RWPE1 (cell line): ENCODE measurements at regions not wholly inside any gene's neighbourhood (a gene's known extent, or its start where the extent isn't known, plus 50 kb on each side); places are given as distances from the start of the nearest gene placed in this dataset.

ENCODE experiments used
- CTCF ChIA-PET: fragments of 350-600 bp; sonication (Branson Sonifier 250); formaldehyde crosslinking; extraction: SDS; loops from one replicate; lab custom pipeline; 2021; lab: Yijun Ruan, JAX
- POLR2A ChIA-PET: fragments of 400-600 bp; formaldehyde crosslinking; extraction: SDS; loops from one replicate; lab custom pipeline; 2020; ENCODE audit warnings: antibody characterized with exemption; ENCODE audit not compliant: low non-redundant PET; lab: Yijun Ruan, JAX
- DNase-seq: peaks from one replicate; pipeline ENCODE4 v3.0.0; 2012; ENCODE audit warnings: low spot score
- H3K27ac ChIP-seq: fragments of 450-650 bp; 2 replicates; pipeline ENCODE4 v1.5.1; 2017
- TF ChIP-seq, protein P1 (sequence below): fragments of 450-650 bp; conservative IDR thresholded peaks from 2 replicates; pipeline ENCODE4 v1.5.1; 2017; ENCODE audit warnings: low read depth, mild to moderate bottlenecking

DNA sequence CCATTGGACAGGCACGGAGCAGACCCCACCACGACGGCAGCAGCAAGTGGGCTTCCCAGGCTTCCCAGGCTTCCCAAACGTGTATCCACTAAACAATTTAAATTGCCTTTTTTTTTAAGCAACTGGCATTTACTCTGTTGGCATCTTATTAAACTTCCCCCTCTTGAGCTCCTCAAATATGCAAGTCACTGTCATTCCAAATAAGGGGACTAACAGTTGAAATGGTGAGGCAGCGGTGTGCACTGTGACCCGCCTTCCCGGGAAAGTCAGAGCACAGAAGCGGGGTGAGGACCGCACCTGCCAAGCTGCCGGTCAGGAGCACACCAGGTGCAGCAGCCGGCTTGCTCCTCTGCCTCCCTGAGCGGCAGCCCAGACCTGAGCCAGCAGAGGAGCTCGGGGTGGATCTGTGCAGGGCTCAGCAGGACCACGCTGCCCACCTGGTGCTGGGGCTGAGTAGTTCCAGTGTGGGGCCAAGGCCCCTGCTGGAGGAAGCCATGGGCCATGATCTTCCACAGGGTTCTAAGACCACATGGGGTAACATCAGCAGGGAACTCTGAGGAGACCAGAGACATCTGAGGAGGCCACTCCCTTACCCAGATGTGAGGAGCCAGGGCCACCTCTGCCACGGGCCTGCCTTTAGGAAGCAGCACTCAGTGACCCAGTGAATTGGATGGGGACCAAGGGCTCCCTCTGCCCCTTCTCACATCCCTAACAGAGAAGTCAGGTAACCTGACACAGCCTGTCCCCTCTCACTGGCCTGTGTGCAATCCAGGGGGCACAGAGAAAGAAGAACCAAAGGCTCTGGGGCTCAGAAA is 245.4 kb downstream of the NPHP4 start:
- DNase-seq: no peak
- CTCF ChIA-PET: interaction anchor here (0.8 to 2.3 kb wide), 5 partner anchors 33 to 250 kb away, joined by 4 to 34 read pairs (median 5); no protein-coding TSS in a partner anchor

DNA sequence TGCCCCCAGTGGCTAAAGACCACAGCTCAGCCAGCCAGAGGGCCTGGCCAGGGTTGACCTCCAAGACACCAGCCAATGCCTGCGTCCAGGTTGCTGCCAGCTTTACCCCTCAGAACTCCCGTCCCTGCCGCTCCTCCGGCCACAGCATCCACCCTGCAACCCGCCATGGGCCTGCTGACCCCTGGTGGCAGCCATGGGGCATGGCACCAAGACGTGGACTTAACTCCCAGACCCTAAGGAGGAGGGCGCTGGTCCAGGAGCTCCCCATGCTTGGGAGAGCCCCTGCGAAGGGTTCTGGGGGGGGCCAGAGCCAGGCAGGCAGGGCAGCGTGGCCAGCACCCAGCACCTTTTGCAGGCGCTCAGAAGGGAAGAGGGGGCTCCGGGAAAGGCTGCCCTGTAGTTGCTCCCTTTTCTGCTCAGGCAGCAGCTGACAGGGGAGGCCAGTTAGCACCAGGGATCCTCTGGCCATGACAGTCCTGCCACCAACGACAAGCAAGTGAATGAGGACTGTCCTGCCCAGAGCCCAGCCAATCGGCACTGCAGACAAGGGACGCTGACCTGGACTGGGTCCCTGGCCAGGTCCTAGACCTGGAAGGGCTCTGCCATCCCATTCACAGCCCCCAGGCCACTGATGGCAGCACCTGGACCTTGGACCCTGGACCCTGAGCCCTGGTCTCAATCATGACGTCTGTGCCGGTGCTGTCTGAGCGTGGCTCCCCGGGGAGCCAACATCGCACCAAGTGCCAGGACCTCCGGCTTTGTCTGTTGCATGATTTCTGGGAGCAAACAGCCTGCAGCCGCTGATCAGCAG is 246.2 kb downstream of the NPHP4 start:
- DNase-seq: peak; percentile 87
- TF ChIP-seq, protein P1, sequence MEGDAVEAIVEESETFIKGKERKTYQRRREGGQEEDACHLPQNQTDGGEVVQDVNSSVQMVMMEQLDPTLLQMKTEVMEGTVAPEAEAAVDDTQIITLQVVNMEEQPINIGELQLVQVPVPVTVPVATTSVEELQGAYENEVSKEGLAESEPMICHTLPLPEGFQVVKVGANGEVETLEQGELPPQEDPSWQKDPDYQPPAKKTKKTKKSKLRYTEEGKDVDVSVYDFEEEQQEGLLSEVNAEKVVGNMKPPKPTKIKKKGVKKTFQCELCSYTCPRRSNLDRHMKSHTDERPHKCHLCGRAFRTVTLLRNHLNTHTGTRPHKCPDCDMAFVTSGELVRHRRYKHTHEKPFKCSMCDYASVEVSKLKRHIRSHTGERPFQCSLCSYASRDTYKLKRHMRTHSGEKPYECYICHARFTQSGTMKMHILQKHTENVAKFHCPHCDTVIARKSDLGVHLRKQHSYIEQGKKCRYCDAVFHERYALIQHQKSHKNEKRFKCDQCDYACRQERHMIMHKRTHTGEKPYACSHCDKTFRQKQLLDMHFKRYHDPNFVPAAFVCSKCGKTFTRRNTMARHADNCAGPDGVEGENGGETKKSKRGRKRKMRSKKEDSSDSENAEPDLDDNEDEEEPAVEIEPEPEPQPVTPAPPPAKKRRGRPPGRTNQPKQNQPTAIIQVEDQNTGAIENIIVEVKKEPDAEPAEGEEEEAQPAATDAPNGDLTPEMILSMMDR: peak; percentile 92
- ChIA-PET POLR2A (no interaction called here), CTCF (interaction anchor here (0.5 to 2.3 kb wide), 34 partner anchors 9 to 1093 kb away, joined by 3 to 34 read pairs (median 4); no protein-coding TSS in a partner anchor)
- H3K27ac ChIP-seq: no peak overlapping the region

More for the DNA sequence above, 245.4 kb downstream of the NPHP4 start:
- POLR2A ChIA-PET: no interaction called here
- TF ChIP-seq, protein P1: no peak
- no peak overlapping the region for H3K27ac ChIP-seq

DNA sequence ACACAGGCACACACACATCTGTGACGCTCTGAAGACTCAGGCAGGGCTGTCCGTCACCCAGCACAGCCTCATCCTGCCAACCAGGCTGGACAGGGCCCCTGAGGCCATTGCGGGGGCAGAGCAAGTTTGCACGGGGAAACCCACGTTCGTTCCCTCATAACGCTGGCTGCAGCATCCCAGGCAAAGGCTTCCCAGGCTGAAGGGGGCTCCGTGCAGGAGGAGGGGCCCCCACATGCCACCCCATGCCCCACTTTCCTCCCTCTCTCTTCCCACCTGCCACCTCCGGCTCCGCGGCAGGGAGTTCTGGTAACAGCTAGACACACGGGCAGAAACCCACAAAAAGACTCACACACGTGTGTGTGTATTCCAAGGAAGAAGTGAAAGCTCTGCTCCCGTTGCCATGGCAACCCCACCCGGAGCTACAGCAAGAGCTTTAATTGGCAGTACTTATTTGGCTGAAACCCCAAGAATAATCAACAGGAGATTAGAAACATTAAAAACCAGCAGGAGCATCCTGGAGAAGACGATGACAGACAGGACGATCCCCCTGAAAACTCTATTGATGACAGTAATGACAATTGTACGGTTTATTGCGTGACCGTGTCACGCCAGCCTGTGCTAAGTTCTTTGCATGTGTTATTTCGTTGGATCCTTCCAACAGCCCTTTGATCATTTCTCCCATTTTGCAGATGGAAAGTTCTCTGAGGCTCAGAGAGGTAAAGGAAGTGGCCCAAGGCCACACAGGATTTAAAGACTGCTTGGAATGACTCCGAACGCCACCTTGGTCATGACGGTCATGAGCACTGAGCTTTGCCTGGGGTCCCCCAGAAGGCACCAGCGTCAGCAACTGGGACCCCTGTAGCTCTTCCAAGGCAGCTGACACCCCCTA is 247.1 kb downstream of the NPHP4 start:
- DNase-seq: no peak
- CTCF ChIA-PET: interaction anchor here (0.6 to 2.3 kb wide), 27 partner anchors 10 to 1092 kb away, joined by 3 to 34 read pairs (median 5); no protein-coding TSS in a partner anchor
- POLR2A ChIA-PET: no interaction called here

DNA sequence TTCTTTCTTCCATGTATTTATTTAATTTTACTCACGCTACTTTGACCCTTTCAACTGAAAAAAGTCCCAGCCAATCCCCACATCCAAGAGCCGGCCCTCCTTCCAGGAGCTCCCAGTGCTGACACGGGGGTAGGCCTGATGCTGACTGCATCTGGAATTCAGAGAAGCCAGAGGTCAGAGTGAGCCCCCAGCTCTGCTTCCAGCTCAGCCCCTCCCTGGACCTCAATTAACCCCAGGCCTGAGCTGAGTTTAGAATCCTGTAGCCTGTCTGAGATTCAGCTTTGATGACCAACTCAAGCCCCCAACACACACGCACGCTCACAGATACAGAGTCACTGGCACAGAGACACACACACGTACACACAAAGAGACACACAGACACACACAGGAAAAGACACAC is 247.9 kb downstream of the NPHP4 start:
- DNase-seq: no peak
- TF ChIP-seq, protein P1: no peak
- H3K27ac ChIP-seq: no peak overlapping the region
- POLR2A ChIA-PET: no interaction called here
- CTCF ChIA-PET: interaction anchor here (1.1 to 2.0 kb wide), 3 partner anchors 106 to 239 kb away, joined by 3 to 34 read pairs (median 8); no protein-coding TSS in a partner anchor

More for the DNA sequence above, 247.1 kb downstream of the NPHP4 start:
- TF ChIP-seq, protein P1: no peak
- H3K27ac ChIP-seq: no peak overlapping the region

DNA sequence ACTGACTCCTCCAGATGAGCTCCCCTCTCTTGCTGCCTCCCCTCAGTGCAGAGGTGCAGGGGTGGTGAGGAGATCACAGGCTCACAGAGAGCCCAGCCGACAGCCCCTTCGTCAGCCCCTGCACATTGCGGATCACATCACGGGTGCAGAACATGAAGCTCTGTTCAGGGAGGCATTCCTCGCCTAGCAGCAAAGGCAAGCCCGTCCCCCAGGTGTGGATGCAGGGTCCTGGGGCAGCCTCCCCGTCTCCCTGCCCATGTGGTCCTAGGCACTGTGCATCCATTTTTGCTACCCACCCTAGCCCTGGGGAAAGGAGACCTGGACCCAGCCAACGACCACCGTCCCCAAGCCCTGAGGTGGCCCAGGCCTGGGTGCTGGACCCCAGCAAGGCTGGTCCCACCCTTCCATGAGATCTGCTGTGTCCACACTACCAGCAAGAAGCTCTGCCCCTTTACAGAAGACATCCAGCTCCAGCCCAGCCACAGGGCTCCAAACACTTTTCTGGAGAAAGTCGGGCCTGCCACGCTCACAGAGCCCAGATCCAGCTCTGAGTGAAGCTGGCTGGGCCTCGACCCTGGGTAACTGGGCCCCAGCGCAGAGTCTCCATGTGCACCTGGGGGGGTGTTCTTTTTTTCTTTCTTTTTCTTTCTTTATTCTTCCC is 248.7 kb downstream of the NPHP4 start:
- TF ChIP-seq, protein P1: no peak
- DNase-seq: no peak
- no peak overlapping the region for H3K27ac ChIP-seq
- CTCF ChIA-PET: no interaction called here
- POLR2A ChIA-PET: no interaction called here
